DMS79 (cell line): ENCODE measurements at regions not wholly inside any gene's neighbourhood (a gene's known extent, or its start where the extent isn't known, plus 50 kb on each side); places are given as distances from the start of the nearest gene placed in this dataset.
A peak's percentile ranks its signal among the peaks of the same experiment; 100 is the strongest.
"Not testable (repeated sequence)": the region's sequence is repeated elsewhere in the genome, so short reads cannot be mapped to it uniquely, and the experiment has no call there.

Source experiments
- DNase-seq: peaks from one replicate; lab custom pipeline; 2025; lab: John Stamatoyannopoulos, UW

GRCh38 chr12:114501474-114501807 is 95.5 kb upstream of the TBX5 start:
- no peak for DNase-seq

DNA sequence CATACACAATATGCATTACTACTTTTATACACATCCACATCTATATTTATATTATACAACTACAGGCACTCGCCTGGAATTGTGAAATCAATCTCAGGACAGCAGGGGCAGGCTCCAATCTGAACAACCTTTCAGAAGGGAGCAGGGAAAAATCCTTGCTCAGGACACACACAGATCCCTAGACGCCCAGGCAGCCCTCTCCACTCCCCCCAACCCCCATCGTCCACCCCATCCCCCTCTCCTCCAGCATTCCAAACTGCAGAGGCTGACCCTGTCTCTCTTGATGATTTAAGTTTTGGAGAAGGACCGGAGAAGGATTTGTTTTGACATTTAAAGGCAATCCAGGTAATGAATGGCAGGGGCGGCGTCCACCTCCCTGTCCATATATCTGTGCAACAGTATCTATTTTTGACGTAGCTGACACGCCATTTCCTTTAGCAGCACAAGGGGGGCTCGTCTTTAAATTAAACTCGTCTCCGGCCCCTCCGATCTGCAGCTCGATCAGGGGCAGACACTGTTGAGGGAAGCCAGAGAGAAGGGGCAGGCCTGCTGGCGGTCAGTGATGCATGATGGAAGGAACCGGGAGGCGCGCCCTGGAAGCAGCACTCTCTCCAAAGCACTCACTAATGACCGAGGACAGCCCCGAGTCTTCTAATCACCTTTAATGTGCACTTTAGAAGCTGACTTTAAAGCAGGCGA is 95.0 kb upstream of the TBX5 start:
- DNase-seq = peak; percentile 12

GRCh38 chr12:114500131-114500530 is 94.2 kb upstream of the TBX5 start:
- DNase-seq = no peak

DNA sequence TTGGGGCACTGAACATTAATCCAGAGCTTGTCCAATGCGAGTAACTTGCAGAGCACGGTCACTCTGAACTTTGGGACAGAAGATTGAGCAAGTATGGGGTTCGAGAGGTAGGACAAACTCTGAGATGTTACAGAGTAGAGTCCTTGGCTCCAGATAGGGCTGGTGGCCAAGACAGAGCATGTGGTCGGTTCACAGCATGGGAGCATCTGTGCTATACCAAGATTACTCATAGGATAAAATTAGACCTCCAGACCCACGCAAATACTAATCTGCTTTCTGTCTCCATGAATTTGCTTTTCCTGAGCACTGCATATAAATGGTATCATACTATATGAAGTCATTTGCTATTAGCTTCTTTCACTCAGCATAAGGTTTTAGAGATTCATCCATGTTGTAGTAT is 93.4 kb upstream of the TBX5 start:
- DNase-seq = no peak

GRCh38 chr12:114491916-114492315 is 86.0 kb upstream of the TBX5 start:
- no peak for DNase-seq

DNA sequence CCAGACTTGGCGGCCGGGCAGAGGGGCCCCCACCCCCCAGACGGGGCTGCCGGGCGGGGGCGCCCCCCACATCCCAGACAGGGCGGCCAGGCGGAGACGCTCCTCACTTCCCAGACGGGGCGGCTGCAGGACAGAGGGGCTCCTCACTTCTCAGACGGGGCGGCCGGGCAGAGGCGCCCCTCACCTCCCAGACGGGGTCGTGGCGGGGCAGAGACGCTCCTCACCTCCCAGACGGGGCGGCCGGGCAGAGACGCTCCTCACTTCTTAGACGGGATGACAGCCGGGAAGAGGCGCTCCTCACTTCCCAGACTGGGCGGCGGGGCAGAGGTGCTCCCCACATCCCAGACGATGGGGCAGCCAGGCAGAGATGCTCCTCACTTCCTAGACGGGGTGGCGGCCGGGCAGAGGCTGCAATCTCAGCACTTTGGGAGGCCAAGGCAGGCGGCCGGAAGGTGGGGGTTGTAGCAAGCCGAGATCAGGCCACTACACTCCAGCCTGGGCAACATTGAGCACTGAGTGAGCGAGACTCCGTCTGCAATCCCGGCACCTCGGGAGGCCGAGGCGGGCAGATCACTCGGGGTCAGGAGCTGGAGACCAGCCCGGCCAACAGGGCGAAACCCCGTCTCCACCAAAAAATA is 79.0 kb upstream of the TBX5 start:
- DNase-seq = not testable (repeated sequence)

DNA sequence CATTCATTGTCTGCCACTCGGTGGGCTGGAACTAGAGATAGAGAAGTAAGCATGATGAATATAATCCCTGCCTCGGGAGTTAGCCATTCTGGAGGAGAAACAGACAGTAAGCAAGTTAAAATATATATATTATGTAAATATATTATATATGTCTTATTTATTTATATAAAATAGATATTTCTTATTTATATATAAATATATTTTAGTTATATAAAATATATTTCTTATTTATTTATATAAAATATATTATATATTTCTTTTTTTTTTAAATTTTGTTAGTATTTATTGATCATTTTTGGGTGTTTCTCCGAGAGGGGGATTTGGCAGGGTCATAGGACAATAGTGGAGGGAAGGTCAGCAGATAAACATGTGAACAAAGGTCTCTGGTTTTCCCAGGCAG is 78.1 kb upstream of the TBX5 start:
- no peak for DNase-seq

GRCh38 chr12:114481200-114481535 is 75.2 kb upstream of the TBX5 start:
- peak; percentile 30 for DNase-seq

DNA sequence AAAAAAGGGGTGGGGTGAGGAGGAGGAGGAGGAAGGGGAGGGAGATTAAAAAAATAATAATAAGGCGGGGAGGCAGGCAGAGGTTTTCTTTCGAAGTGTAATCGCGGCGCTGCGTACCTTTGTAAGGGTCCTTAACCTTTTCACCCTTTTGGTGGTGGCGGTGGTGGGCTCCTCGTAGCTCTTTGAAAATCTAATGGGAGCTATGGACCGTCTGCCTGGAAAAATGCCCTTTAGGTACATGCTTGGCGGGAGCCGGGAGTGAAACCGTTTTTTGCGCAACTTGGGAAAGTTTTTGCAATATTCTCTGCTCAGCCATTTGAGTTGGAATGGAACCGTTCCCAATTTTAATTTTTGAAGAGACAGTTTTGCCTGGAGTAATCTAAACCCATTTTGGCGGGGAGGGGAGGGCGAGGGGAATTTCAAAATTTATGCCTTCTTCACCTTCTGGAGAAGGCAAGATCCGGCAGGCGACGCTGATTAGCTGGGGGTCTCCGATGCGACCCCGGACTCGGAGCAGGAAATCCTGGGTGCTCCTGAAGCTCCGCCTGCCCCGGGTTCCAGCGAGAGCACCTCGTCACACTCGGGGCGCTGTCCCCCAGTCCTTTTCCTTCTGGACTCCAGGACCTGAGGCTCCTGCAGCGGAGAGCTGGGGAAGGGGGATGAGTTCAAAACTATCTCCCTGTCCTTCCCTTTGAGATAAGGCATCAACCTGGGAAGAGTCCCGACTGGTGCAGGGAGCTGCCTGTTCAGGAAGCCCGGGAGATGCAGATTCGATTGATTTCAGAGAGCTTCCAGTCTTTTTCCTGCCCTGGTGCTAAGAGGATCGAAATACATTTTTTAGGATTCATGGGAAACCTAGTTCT is 74.6 kb upstream of the TBX5 start:
- no peak for DNase-seq

DNA sequence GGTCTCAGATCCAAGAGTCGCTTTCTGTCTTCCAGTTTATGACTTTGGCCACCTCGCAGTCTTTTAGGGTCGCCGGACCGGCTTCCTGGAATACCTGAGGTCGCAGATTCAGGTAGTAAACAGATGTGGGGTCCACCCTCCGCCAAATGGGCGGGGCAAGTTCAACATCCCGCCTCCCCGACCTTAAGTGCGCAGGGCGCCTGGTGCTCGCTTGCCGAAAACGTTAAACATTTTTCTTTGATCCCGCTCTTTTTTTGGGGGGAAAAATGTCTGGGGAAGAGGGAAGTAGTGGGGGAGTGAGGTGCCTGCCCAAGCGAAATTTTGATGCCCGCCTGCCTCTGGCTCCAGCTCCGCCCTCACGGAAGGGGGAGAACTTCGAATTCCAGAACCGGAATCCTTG is 73.9 kb upstream of the TBX5 start:
- DNase-seq = no peak

- no peak for DNase-seq
These were observed 72.9 kb upstream of the TBX5 start for GRCh38 chr12:114478865-114479264.

DNA sequence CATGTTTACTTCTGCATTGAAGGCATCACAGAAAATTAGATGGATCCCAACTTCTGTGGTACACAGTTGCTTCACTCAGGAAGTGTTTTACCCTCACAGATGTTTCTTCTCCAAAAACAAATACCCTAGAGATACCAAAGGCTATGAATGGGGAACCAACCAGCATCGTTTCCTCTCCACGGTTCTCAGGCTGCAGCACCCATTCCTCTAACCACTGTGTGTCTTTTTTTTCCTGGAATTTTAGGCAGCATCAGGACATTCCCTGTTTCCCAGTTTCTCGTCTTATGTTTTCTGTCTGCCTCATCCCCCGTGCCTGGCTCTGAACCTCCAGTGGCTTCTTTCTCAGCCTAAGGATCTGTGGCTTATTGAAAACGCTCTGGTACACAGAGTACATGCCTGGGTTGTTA is 72.0 kb upstream of the TBX5 start:
- DNase-seq = no peak

- peak; percentile 3 for DNase-seq
These were observed 70.2 kb upstream of the TBX5 start for GRCh38 chr12:114476159-114476558.

GRCh38 chr12:114473717-114474116 is 67.8 kb upstream of the TBX5 start:
- DNase-seq = no peak

- no peak for DNase-seq
These were observed 67.1 kb upstream of the TBX5 start for GRCh38 chr12:114473018-114473417.

DNA sequence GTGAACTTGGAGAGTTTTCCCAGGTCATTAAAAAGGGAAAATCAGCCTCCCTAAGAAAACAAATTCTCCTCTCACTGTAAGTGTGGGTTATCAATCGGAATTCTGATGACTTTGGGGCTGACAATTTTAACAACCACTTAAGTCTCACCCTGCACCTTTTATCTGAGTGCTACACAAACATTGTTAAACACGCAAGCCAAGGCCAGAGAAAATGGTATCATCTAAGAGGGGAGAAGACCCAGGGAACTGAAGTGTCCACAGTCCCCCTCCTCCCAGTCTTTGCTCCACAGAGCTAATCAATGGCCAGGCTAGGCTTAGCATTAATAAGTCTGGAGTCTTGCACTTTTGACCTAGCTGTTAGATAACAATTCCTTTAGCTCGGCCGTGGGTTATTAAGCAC is 51.7 kb upstream of the TBX5 start:
- DNase-seq = no peak
